Omental fat pad (tissue), 3 donors: ENCODE measurements at regions not wholly inside any gene's neighbourhood (a gene's known extent, or its start where the extent isn't known, plus 50 kb on each side); places are given as distances from the start of the nearest gene placed in this dataset.
A peak's percentile ranks its signal among the peaks of the same experiment; 100 is the strongest.

Source experiments
- ATAC-seq: fragments of 150-250 bp; one replicate; pipeline ENCODE4 v1.9.1; 2016; ENCODE audit warnings: mild to moderate bottlenecking, moderate library complexity; ENCODE audit not compliant: low FRiP score
- DNase-seq: peaks from one replicate; pipeline ENCODE4 v3.0.0-alpha.2; 2019; ENCODE audit warnings: low spot score
- CTCF ChIP-seq, 3 donors: fragments of 450-650 bp; IDR thresholded peaks; one replicate each; pipeline ENCODE4 v1.5.1; 2016 to 2017; ENCODE audit warnings: antibody characterized with exemption in 3 of 3, mild to moderate bottlenecking in 3 of 3, moderate library complexity in 2 of 3

GRCh38 chr5:57784121-57784520 is 301.5 kb upstream of the ACTBL2 start:
- DNase-seq (no peak), ATAC-seq (no peak)
- TF ChIP-seq CTCF (IDR thresholded peaks at IDR 0.05), result no peak

GRCh38 chr5:57783693-57784092 is 301.1 kb upstream of the ACTBL2 start:
- TF ChIP-seq CTCF (IDR thresholded peaks at IDR 0.05), result no peak
- no peak for DNase-seq
- no peak for ATAC-seq

- ATAC-seq, result no peak
- TF ChIP-seq CTCF (IDR thresholded peaks at IDR 0.05), result no peak
- no peak for DNase-seq
Measured at GRCh38 chr5:57780961-57781325, 298.3 kb upstream of the ACTBL2 start.

GRCh38 chr5:57780306-57780960 is 297.8 kb upstream of the ACTBL2 start:
- no peak for DNase-seq
- no peak for ATAC-seq
- no peak for TF ChIP-seq CTCF (IDR thresholded peaks at IDR 0.05)

GRCh38 chr5:57779383-57780223 is 297.0 kb upstream of the ACTBL2 start:
- ATAC-seq (peak; percentile 70), DNase-seq (no peak)
- no peak for TF ChIP-seq CTCF (IDR thresholded peaks at IDR 0.05)

GRCh38 chr5:57778501-57779091 is 296.0 kb upstream of the ACTBL2 start:
- DNase-seq (no peak), ATAC-seq (no peak)
- TF ChIP-seq CTCF (IDR thresholded peaks at IDR 0.05), result no peak
